Cardiac muscle cell (in vitro differentiated cells and primary cell): ENCODE measurements at regions not wholly inside any gene's neighbourhood (a gene's known extent, or its start where the extent isn't known, plus 50 kb on each side); places are given as distances from the start of the nearest gene placed in this dataset.

Experiments used
- DNase-seq, 2 donors: peaks; one replicate each; pipeline versions ENCODE4 v3.0.0 to v3.0.0-alpha.2; 2010 to 2017; ENCODE audit warnings: low read depth in 1 of 2, low spot score in 1 of 2
- H3K27ac ChIP-seq: fragments of 200-600 bp; sonication (generic); 2 replicates; pipeline ENCODE4 v1.5.1; 2016
- H3K27me3 ChIP-seq: fragments of 200-600 bp; sonication (generic); 2 replicates; pipeline ENCODE4 v1.6.0; 2016; ENCODE audit warnings: control low read depth
- H3K36me3 ChIP-seq: fragments of 200-600 bp; sonication (generic); 2 replicates; pipeline ENCODE4 v1.5.1; 2016; ENCODE audit warnings: control low read depth
- H3K4me1 ChIP-seq: fragments of 200-600 bp; sonication (generic); 2 replicates; pipeline ENCODE4 v1.8.1; 2017; ENCODE audit warnings: low read depth, mild to moderate bottlenecking, mixed run types
- H3K4me3 ChIP-seq: fragments of 200-600 bp; sonication (generic); 2 replicates; pipeline ENCODE4 v1.5.1; 2016; ENCODE audit warnings: mild to moderate bottlenecking
- H3K9me3 ChIP-seq: fragments of 200-600 bp; sonication (generic); 2 replicates; pipeline ENCODE4 v1.5.1; 2017; ENCODE audit warnings: low read depth, mild to moderate bottlenecking, control low read depth
- TF ChIP-seq, protein P1 (sequence below): IDR thresholded peaks from 2 replicates; pipeline ENCODE4 v1.5.1; 2012; ENCODE audit warnings: low read depth, mild to moderate bottlenecking, low read length

DNA sequence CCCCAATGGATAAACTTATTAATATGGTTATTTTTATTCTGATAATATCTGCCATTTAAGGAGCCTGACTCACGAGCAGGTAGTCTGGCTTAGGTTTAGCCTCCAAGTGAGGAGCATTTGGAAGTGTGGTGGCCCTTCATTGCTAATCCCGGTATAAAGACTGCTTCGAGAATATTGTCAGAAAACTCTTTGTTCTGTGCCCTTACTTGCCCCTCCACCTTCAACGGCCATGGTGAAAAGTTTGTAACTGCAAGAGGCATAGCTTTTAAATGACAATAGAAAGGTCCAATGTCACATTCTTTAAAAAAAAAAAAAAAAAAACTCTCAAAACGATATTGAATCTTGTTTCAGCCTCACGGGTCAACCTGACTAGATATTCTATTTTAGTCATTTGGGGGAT lies 157.4 kb upstream of the PROX1 start:
- H3K4me3 ChIP-seq: no peak overlapping the region
- TF ChIP-seq, protein P1, sequence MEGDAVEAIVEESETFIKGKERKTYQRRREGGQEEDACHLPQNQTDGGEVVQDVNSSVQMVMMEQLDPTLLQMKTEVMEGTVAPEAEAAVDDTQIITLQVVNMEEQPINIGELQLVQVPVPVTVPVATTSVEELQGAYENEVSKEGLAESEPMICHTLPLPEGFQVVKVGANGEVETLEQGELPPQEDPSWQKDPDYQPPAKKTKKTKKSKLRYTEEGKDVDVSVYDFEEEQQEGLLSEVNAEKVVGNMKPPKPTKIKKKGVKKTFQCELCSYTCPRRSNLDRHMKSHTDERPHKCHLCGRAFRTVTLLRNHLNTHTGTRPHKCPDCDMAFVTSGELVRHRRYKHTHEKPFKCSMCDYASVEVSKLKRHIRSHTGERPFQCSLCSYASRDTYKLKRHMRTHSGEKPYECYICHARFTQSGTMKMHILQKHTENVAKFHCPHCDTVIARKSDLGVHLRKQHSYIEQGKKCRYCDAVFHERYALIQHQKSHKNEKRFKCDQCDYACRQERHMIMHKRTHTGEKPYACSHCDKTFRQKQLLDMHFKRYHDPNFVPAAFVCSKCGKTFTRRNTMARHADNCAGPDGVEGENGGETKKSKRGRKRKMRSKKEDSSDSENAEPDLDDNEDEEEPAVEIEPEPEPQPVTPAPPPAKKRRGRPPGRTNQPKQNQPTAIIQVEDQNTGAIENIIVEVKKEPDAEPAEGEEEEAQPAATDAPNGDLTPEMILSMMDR: no peak
- H3K27me3 ChIP-seq: no peaks in the 10 kb centered on the region
- H3K36me3 ChIP-seq: no peaks in the 10 kb centered on the region
- H3K4me1 ChIP-seq: peaks cover 6% of the 10 kb centered on the region
- H3K27ac ChIP-seq: no peak overlapping the region
- H3K9me3 ChIP-seq: no peaks in the 10 kb centered on the region
- no peak for DNase-seq

- H3K4me3 ChIP-seq: no peak overlapping the region
- H3K36me3 ChIP-seq: no peaks in the 10 kb centered on the region
- no peaks in the 10 kb centered on the region for H3K4me1 ChIP-seq
- no peaks in the 10 kb centered on the region for H3K9me3 ChIP-seq
- DNase-seq: no peak
- H3K27me3 ChIP-seq: no peaks in the 10 kb centered on the region
- TF ChIP-seq, protein P1: no peak
- no peak overlapping the region for H3K27ac ChIP-seq
Observed at GRCh38 chr1:213840575-213840974, 147.2 kb upstream of the PROX1 start.

GRCh38 chr1:213844632-213845031 lies 143.1 kb upstream of the PROX1 start:
- Histone ChIP-seq H3K27ac (no peak overlapping the region), H3K27me3 (no peaks in the 10 kb centered on the region), H3K4me3 (no peak overlapping the region), H3K4me1 (no peaks in the 10 kb centered on the region), H3K36me3 (no peaks in the 10 kb centered on the region), H3K9me3 (no peaks in the 10 kb centered on the region)
- TF ChIP-seq, protein P1: no peak
- no peak for DNase-seq

- TF ChIP-seq, protein P1: no peak
- Histone ChIP-seq H3K27me3 (no peaks in the 10 kb centered on the region), H3K9me3 (no peaks in the 10 kb centered on the region), H3K4me1 (peaks cover 20% of the 10 kb centered on the region), H3K27ac (peak overlapping the region; percentile 60), H3K36me3 (no peaks in the 10 kb centered on the region), H3K4me3 (no peak overlapping the region)
- no peak for DNase-seq
Observed at GRCh38 chr1:213852107-213852506, 135.7 kb upstream of the PROX1 start.

DNA sequence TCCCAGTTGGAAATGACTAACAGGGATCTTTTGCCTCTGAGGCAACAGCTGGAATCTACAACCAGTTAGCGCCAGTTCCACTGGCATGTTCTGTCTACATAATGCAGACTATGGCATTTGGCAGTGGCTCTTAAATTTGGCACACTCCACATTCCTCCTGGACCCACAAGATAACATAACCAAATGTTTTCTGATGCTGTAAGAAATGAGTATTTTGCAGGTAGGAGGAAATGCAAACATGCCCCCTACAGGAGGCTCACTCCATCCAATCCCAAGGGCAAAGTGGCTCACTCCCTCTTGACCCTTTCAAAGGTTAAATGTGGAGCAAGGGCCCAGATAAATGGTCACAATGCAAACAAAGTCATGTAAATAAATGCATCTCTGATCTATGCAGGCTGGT lies 129.2 kb upstream of the PROX1 start:
- Histone ChIP-seq H3K4me1 (peaks cover 7% of the 10 kb centered on the region), H3K36me3 (no peaks in the 10 kb centered on the region), H3K9me3 (no peaks in the 10 kb centered on the region), H3K27ac (no peak overlapping the region), H3K27me3 (no peaks in the 10 kb centered on the region), H3K4me3 (no peak overlapping the region)
- TF ChIP-seq, protein P1: no peak
- DNase-seq: no peak

GRCh38 chr1:213861841-213862240 lies 125.9 kb upstream of the PROX1 start:
- H3K36me3 ChIP-seq: no peaks in the 10 kb centered on the region

More at GRCh38 chr1:213861841-213862240, 125.9 kb upstream of the PROX1 start:
- Histone ChIP-seq H3K27me3 (no peaks in the 10 kb centered on the region), H3K27ac (no peak overlapping the region), H3K4me1 (no peaks in the 10 kb centered on the region), H3K9me3 (no peaks in the 10 kb centered on the region), H3K4me3 (no peak overlapping the region)
- TF ChIP-seq, protein P1: no peak
- DNase-seq: no peak
